H9 (cell line): ENCODE measurements at regions not wholly inside any gene's neighbourhood (a gene's known extent, or its start where the extent isn't known, plus 50 kb on each side); places are given as distances from the start of the nearest gene placed in this dataset.
A peak's percentile ranks its signal among the peaks of the same experiment; 100 is the strongest.
"Not testable (repeated sequence)": the region's sequence is repeated elsewhere in the genome, so short reads cannot be mapped to it uniquely, and the experiment has no call there.

Experiments
- DNase-seq: peaks from one replicate; pipeline ENCODE4 v3.0.0-alpha.2; 2017
- H2AFZ ChIP-seq: one replicate; pipeline ENCODE4 v1.6.1; 2013; ENCODE audit warnings: mild to moderate bottlenecking, low read length, control low read depth, moderate library complexity
- H2AK5ac ChIP-seq: 2 replicates; pipeline ENCODE4 v1.6.1; 2013; ENCODE audit warnings: low read length, control low read depth, mixed read lengths; ENCODE audit not compliant: insufficient read length
- H2BK120ac ChIP-seq: one replicate; pipeline ENCODE4 v1.6.1; 2013; ENCODE audit warnings: low read depth, mild to moderate bottlenecking, low read length, control low read depth, inconsistent platforms; ENCODE audit not compliant: poor library complexity, severe bottlenecking
- H2BK12ac ChIP-seq: 2 replicates; pipeline ENCODE4 v1.6.1; 2013; ENCODE audit warnings: low read length, control low read depth, mixed read lengths, low read depth; ENCODE audit not compliant: insufficient read length
- H2BK15ac ChIP-seq: 2 replicates; pipeline ENCODE4 v1.6.1; 2013; ENCODE audit warnings: low read depth, low read length, control low read depth
- H2BK20ac ChIP-seq: one replicate; pipeline ENCODE4 v1.6.1; 2013; ENCODE audit warnings: low read depth, mild to moderate bottlenecking, low read length, control low read depth, inconsistent platforms; ENCODE audit not compliant: poor library complexity, severe bottlenecking
- H2BK5ac ChIP-seq: 2 replicates; pipeline ENCODE4 v1.6.1; 2013; ENCODE audit warnings: low read length, control low read depth, mixed read lengths; ENCODE audit not compliant: insufficient read length
- H3K14ac ChIP-seq: 2 replicates; pipeline ENCODE4 v1.6.1; 2013; ENCODE audit warnings: low read length, control low read depth; ENCODE audit not compliant: insufficient read depth
- H3K18ac ChIP-seq: 2 replicates; pipeline ENCODE4 v1.6.1; 2013; ENCODE audit warnings: low read depth, mild to moderate bottlenecking, mixed read lengths, low read length, control low read depth; ENCODE audit not compliant: insufficient read length
- H3K23ac ChIP-seq: 2 replicates; pipeline ENCODE4 v1.6.1; 2013; ENCODE audit warnings: low read length, control low read depth, mixed read lengths, low read depth; ENCODE audit not compliant: insufficient read length
- H3K23me2 ChIP-seq: 2 replicates; pipeline ENCODE4 v1.6.1; 2013; ENCODE audit warnings: low read depth, mild to moderate bottlenecking, mixed read lengths, low read length, control low read depth; ENCODE audit not compliant: insufficient read length, poor library complexity, severe bottlenecking
- H3K27ac ChIP-seq: 2 replicates; pipeline ENCODE4 v1.5.1; 2013; ENCODE audit warnings: low read length, control low read depth, mixed read lengths, low read depth; ENCODE audit not compliant: insufficient read length
- H3K27me3 ChIP-seq: 2 replicates; pipeline ENCODE4 v1.6.1; 2013; ENCODE audit warnings: low read length, control low read depth, inconsistent platforms; ENCODE audit not compliant: insufficient read depth
- H3K4ac ChIP-seq: 2 replicates; pipeline ENCODE4 v1.6.1; 2013; ENCODE audit warnings: low read depth, mild to moderate bottlenecking, control low read depth, inconsistent platforms, low read length, moderate library complexity
- H3K4me1 ChIP-seq: 2 replicates; pipeline ENCODE4 v1.6.1; 2013; ENCODE audit warnings: low read length, control low read depth, inconsistent platforms; ENCODE audit not compliant: insufficient read depth
- H3K4me2 ChIP-seq: 2 replicates; pipeline ENCODE4 v1.6.1; 2013; ENCODE audit warnings: low read length, control low read depth, mixed read lengths; ENCODE audit not compliant: insufficient read length, insufficient read depth
- H3K56ac ChIP-seq: 2 replicates; pipeline ENCODE4 v1.6.1; 2013; ENCODE audit warnings: low read depth, mild to moderate bottlenecking, mixed read lengths, low read length, control low read depth; ENCODE audit not compliant: insufficient read length
- H3K79me1 ChIP-seq: 2 replicates; pipeline ENCODE4 v1.6.1; 2013; ENCODE audit warnings: low read depth, mild to moderate bottlenecking, moderate library complexity, low read length, control low read depth, inconsistent platforms; ENCODE audit not compliant: insufficient read depth, poor library complexity, severe bottlenecking
- H3K79me2 ChIP-seq: 2 replicates; pipeline ENCODE4 v1.6.1; 2013; ENCODE audit warnings: low read length, control low read depth, inconsistent platforms; ENCODE audit not compliant: insufficient read depth
- H3K9ac ChIP-seq: 2 replicates; pipeline ENCODE4 v1.6.1; 2013; ENCODE audit warnings: low read length, control low read depth, mixed read lengths; ENCODE audit not compliant: insufficient read length; ENCODE audit errors: extremely low read depth
- H3K9me3 ChIP-seq: one replicate; pipeline ENCODE4 v1.6.1; 2013; ENCODE audit warnings: low read depth, low read length, inconsistent platforms; ENCODE audit not compliant: control insufficient read depth
- H3T11ph ChIP-seq: one replicate; pipeline ENCODE4 v1.6.1; 2013; ENCODE audit warnings: mild to moderate bottlenecking, low read length, control low read depth, inconsistent platforms
- H4K20me1 ChIP-seq: one replicate; pipeline ENCODE4 v1.6.1; 2013; ENCODE audit not compliant: control insufficient read depth, insufficient read length, insufficient read depth
- H4K5ac ChIP-seq: 2 replicates; pipeline ENCODE4 v1.6.1; 2013; ENCODE audit warnings: low read depth, mild to moderate bottlenecking, mixed read lengths, low read length, control low read depth; ENCODE audit not compliant: insufficient read length
- H4K8ac ChIP-seq: replicated peaks from 2 replicates; pipeline ENCODE4 v1.6.1; 2013; ENCODE audit warnings: low read length, control low read depth, mixed read lengths, low read depth; ENCODE audit not compliant: insufficient read length
- H4K91ac ChIP-seq: 2 replicates; pipeline ENCODE4 v1.6.1; 2013; ENCODE audit warnings: low read depth, mild to moderate bottlenecking, moderate library complexity, mixed read lengths, low read length, control low read depth; ENCODE audit not compliant: insufficient read length
- H3K27ac Mint-ChIP-seq, 3 experiments: 2 replicates in 2 of 3; 3 replicates in 1 of 3; pipeline ENCODE4 v1.8.0; 2020 to 2021; ENCODE audit warnings: mixed read lengths in 3 of 3, mild to moderate bottlenecking in 1 of 3, moderate library complexity in 1 of 3
- H3K27me3 Mint-ChIP-seq: 2 replicates; pipeline ENCODE4 v1.8.0; 2021; ENCODE audit warnings: low read depth, mild to moderate bottlenecking, moderate library complexity, mixed read lengths
- H3K36me3 Mint-ChIP-seq, 3 experiments: 2 replicates in 2 of 3; 3 replicates in 1 of 3; pipeline ENCODE4 v1.8.0; 2020 to 2021; ENCODE audit warnings: low read depth in 3 of 3, mixed read lengths in 3 of 3; ENCODE audit not compliant: insufficient read depth in 1 of 3
- H3K4me1 Mint-ChIP-seq, 2 experiments: 2 replicates each; pipeline ENCODE4 v1.8.0; 2020; ENCODE audit warnings: mixed read lengths in 2 of 2
- H3K4me3 Mint-ChIP-seq, 2 experiments: 2 replicates in 1 of 2; 3 replicates in 1 of 2; pipeline ENCODE4 v1.8.0; 2020 to 2021; ENCODE audit warnings: mild to moderate bottlenecking in 2 of 2, mixed read lengths in 2 of 2, moderate library complexity in 1 of 2
- H3K9me3 Mint-ChIP-seq, 2 experiments: 2 replicates in 1 of 2; 3 replicates in 1 of 2; pipeline ENCODE4 v1.8.0; 2020; ENCODE audit warnings: mild to moderate bottlenecking in 2 of 2, mixed read lengths in 2 of 2, moderate library complexity in 1 of 2
- WGBS: extraction: QIAGEN DNeasy Blood & Tissue Kit; methylation state at CpG from one replicate; pipeline ENCODE4 v1.1.7; 2013; ENCODE audit warnings: missing lambda C conversion rate, low lambda C conversion rate, mixed read lengths; ENCODE audit not compliant: insufficient read length; ENCODE audit errors: extremely low coverage; 5-methylcytosine and 5-hydroxymethylcytosine counted together

DNA sequence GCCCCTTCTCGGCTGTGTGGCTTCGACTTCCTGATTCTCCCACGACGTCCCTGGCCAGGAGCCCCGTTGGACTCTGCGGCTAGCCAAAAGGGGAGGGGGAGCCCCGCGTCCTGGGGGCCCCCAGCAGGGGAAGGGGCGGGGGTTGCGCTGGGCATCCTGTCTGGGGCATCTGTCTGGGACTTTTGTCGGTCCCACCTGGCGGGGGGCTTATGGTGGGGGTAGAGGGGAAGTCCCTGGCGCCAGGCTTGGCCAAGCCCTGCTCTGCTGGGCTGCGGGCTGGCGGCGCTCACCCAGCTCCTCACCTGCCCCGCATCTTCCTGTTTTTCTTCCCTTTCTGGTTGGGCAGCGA, 142.7 kb upstream of the EEF2KMT start:
- not testable (repeated sequence) for H3K4ac ChIP-seq, H3K9me3 ChIP-seq, H2AFZ ChIP-seq, H2AK5ac ChIP-seq, H3K9ac ChIP-seq, H3K18ac ChIP-seq, H2BK20ac ChIP-seq, H3T11ph ChIP-seq, H4K5ac ChIP-seq, H3K56ac ChIP-seq, H4K91ac ChIP-seq, H3K79me1 ChIP-seq, H2BK120ac ChIP-seq, H3K27ac ChIP-seq, H3K23me2 ChIP-seq, H3K79me2 ChIP-seq, H3K23ac ChIP-seq, H3K4me2 ChIP-seq, H3K27me3 ChIP-seq, H3K27ac Mint-ChIP-seq, H3K36me3 Mint-ChIP-seq, H4K20me1 ChIP-seq, H3K9me3 Mint-ChIP-seq, H2BK5ac ChIP-seq, H4K8ac ChIP-seq, H2BK12ac ChIP-seq, DNase-seq, H3K4me1 ChIP-seq, H2BK15ac ChIP-seq, H3K14ac ChIP-seq
- H3K4me1 Mint-ChIP-seq: peaks cover 11 to 24% of the 10 kb centered on the region in 2 experiments
- WGBS: no CpG with 5 or more reads among the region's 18 CpGs
- H3K4me3 Mint-ChIP-seq: peak overlapping the region; percentile 72 to 83
- H3K27me3 Mint-ChIP-seq: peaks cover 40% of the 10 kb centered on the region
